Eye (tissue), 1 donor: ENCODE measurements at regions not wholly inside any gene's neighbourhood (a gene's known extent, or its start where the extent isn't known, plus 50 kb on each side); places are given as distances from the start of the nearest gene placed in this dataset.

Source experiments
- DNase-seq: peaks from one replicate; pipeline ENCODE4 v3.0.0-alpha.2; 2015

DNA sequence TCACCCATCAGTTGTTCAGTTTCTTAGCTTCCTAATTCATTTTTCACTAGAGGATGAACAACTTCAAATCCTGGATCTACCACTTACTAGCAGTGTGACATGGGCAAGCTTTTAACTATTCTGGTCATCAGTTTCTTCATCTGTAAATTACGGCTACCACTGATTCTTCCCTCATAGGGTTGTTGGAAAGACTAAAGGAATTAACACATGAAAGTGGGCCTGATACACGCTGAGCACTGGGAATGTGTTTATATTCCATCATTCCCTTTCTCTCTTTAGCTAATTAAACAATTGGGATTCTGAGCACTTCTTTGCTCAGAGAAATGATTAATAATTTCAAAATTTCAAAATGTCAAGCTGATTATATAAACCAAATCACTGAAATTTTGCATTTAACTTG is 862.3 kb upstream of the GCFC2 start:
- no peak for DNase-seq

DNA sequence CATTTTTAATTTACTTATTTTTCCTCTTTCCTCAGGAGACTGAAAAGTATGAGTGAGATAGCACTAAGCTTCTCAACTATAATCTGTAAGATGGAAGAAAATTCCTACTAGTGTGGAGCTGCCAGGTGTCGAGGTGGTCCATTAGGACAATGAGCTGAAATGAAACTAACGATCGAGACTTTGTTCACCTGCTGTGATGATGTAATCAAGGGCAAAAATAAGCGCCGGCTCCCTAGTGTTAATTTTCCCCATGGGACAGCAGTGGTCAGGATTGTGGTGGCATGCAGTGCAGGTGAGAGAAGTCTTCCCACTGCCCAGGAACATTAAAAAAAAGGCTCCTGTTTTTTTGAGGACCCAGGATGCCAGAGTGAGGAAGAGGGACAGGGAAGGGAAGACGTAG is 859.1 kb upstream of the GCFC2 start:
- no peak for DNase-seq

DNA sequence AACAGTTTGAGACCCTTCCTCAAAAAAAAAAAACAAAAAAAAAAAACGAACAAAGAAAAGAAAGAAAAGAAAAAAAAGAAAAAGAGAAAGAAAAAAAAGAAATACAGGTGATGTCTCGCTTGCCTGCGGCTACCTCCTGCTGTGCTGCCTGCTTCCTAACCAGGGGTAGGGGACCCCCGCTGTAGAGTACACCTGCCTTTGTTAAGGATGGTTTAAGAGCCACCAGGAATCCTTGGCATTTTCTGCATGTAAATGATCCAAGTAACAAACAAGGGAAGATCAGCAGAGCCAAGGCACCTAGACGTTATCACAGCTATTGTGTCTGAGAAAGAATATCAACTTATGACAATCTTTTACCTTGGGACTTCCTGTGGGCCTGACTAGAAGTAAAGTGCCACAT is 856.8 kb upstream of the GCFC2 start:
- DNase-seq, result no peak

DNA sequence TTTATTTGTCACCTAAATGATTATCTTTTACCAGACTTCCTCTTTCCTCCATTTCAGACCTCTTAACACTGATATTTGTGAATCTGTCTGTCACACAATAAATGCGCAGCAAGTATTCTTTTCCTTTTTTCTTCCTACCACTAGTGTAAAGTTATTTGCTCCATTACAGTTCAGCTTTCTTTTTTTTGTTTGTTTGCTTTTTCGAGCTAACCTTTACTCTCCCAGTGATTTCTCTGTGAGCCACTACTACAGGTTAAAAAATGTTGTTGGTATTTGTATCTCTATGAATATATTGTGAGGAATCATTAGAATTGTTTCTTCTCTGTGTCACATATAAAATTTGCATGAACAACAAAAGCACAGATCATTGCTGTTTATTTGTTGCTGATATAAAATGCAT is 854.0 kb upstream of the GCFC2 start:
- no peak for DNase-seq

DNA sequence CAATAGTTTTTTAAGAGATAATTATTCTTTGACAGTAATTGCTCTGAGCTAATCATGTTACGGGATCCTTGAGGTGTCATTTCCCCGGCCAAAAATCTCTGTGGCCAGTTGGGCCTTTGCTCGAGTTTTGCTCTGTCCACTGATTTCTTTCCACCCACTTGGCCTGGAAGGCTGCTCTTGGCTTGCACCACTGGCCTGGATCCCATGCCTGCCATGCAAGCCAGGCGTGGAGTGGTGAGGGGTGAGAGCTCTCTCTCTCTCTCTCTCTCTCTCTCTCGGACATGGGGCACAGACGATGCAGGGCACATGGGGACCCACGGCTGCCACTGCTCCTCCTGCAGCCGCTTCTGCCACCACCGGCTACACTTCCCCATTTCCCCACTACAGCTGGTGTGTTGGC is 853.0 kb upstream of the GCFC2 start:
- no peak for DNase-seq

DNA sequence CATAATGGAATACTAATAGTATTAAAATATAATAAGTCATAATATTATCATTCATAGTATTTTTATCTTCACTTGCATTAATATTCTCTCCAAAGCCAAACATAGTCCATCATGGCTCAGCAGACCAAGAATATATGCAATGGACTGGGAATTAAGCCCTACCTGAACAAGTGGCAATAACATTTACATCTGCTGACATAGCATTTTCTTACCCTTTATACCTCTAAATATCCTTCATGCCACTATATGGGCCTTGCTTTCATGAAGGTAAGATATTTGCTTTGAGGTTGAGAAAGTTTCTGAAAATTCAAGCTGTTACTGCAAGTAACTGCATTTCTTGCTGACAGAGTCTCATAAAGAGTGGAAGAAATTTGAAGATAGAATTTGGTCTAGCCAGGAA is 847.4 kb upstream of the GCFC2 start:
- DNase-seq, result no peak

DNA sequence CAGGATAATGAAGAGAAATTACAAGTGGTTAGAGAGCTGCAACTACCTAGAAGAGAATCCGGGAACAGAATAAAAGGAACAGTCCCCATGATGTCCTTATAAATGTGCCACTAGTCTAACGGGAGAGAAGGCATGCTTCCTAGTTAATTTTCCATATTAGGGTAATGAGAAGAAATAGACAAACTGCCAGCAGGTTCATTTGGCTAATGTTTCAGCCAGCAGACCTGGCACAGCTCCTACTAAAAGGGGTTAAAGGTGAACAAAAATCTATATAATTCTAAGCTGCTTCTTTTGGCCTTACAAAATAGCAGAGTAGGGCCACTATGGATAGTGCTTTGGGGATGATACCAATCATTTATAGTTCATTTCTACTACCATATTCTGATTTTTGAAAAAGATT is 845.3 kb upstream of the GCFC2 start:
- DNase-seq, result no peak

DNA sequence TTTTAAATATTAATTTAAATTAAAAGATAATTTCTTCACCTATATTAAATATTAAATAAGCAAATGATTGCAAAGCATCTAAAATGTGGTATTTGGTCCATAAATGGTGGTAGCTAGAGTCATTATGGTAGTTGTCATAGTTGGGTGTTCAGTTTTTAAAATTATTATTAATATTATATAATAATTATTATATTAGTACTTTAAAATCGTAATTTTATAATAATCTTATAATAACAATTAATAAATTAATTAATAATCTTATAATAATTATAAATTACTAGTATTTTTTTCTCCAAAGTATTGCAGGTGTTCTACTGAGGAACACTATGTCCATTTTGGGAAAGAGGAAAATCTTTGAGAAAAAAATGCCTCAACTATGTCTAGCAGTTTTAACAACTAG is 835.5 kb upstream of the GCFC2 start:
- no peak for DNase-seq

DNA sequence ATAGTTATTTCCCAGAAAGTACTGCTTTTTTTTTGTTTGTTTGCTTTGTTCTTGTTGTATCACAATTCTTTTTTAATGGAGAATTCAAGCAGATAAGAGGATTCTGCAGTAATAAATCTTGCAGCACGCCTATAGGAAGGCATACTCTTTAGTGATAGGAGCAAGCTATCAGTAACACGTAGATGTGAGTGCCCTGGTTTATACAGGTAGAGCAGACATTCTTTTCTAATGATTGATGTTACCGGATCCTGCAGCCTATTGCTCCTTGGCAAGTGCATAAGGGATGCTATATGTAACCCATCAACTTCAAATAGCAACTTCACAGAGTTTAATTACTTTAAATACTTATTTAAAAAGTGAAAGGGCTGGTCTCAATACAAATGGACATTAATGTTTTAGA is 834.2 kb upstream of the GCFC2 start:
- no peak for DNase-seq

DNA sequence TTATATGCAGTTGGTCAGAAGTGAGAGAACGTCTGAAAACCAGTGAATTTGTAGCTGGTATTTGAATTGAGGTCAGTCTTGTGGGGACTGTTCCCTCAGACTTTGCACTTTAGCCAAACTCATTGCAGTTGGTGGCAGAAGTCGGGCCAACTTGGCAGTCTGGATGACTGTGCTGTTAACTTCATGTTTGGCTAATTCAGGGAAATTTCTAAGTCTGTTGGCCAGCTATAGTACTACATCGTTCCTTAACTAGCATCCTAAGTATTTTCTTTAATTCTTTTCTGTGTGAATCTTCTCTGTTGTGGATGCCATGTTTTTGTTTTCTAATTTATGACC is 806.8 kb upstream of the GCFC2 start:
- no peak for DNase-seq

DNA sequence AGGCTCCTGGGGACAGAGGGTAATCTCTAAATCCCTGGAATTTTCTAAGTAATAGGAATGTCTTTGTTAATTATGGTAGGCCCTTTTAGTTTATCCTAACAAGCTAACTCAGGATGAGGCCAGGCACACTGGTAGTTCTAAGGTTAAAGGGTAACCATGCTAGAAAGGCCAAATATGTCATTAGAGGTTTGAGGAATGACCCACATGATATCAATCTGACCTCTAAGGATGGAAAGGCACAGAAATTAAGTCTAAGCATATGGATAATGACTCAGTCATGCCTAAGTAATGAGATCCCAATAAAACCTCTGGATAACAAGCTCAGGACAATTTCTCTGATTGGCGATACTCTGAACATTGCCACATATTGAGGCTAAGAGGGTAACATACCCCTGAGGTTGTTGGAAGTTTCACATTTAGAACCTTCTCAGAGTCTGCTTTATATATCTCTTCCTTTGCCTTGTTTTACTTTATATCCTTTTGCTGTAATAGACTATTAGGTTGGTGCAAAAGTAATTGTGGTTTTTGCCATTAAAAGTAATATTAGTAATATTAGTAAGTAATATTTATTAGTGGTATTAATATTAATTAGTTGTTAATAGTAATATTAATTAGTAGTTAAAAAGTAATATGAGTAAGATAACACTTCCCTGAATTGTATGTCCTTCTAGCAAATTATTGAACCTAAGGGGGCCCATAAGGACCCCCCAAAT is 806.3 kb upstream of the GCFC2 start:
- DNase-seq, result no peak

DNA sequence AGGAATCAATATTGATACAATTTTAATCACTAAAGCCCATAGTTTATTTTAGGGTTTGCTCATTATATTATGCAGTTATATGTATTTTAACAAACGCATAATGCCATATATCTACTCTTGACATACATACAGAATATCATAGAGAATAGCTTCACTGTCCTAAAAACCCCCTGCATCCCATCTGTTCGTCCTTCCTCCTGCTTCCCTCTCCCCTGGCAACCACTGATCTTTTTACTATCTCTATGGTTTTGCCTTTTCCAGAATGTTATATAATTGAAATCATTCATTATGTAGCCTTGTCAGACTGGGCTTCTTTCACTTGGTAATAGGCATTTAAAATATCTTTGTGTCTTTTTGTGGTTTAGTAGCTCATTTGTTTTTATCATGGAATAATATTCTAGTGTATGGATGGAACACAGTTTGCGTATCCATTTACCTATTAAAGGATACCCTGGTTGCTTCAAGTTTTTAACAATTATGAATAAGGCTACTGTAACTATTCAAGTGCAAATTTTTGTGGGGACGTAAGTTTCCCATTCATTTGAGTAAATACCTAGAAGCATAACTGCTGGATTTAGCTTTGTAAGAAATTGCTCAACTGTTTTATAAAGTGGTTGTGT is 801.6 kb upstream of the GCFC2 start:
- DNase-seq, result no peak

DNA sequence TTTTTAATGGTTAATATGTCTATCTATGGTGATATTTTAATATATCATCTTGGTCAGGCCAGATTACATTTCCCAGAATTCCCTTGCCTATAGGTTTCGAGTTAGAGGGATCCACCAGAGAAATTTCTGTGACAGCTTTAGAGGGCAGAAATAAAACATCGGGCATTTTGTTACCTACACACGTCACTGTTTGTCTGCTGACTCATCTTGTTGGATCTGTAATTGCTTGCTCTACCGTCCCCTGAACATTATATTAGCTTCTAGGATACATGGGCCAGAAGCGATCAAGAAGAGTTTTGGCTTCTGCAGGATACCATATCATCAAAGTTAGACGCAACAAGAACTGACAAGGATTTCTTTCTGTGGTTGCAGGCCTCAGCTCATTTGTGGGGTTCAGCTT is 795.8 kb upstream of the GCFC2 start:
- DNase-seq, result no peak

DNA sequence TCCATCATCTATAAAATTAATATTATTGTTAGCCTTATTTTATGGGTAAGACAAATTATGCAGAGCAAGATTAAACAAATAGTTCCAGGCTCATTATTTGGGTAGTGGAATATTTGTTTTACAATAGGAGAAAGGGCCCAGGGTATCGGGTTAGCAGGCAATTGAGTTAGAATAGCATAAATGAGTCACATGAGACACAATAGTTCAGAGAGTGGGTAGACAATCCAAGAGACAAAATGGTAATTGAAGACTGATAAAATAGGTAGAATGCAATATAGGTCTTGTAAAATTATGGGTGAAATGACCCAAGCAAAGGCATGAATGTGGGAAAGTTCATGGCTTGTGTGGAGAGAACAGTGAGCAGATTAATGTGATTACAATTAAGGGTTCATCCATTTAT is 790.9 kb upstream of the GCFC2 start:
- no peak for DNase-seq

DNA sequence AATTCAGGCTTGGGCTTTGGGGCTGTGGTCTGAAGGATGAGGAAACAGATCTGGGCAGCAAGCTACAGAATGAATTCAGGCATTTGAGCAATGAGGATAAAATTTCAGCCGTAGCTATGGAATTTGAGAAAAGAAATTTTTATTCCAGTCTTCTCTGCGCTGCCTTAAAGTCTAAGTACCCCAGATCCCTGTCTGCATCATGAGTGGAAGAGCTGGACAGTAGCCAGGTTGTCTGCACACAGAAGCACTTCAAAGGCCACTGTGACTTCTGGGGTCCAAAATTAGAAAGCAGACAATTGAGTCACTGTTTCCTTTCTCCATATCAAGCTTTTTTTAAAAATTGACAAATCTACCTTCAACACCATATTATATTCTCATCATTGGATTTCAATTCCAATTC is 787.6 kb upstream of the GCFC2 start:
- DNase-seq, result no peak

DNA sequence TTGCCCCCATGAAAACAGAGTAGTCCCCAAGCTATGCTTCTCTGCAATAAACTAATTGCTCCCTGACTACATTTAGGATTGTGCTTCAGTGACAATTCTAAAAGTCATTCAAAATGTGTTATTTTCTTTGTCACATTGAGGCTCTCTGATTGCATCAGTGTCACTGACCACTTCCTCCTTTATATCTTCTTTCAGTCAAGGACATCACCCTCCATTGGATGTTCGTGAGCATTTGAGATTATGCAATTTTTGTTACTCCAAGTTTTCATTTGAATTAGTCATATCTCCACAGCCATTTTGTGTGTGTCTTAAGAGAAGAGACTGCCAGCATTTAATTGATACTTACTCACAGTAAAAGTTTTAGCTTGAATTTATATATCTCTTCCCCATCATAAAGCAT is 780.8 kb upstream of the GCFC2 start:
- no peak for DNase-seq

DNA sequence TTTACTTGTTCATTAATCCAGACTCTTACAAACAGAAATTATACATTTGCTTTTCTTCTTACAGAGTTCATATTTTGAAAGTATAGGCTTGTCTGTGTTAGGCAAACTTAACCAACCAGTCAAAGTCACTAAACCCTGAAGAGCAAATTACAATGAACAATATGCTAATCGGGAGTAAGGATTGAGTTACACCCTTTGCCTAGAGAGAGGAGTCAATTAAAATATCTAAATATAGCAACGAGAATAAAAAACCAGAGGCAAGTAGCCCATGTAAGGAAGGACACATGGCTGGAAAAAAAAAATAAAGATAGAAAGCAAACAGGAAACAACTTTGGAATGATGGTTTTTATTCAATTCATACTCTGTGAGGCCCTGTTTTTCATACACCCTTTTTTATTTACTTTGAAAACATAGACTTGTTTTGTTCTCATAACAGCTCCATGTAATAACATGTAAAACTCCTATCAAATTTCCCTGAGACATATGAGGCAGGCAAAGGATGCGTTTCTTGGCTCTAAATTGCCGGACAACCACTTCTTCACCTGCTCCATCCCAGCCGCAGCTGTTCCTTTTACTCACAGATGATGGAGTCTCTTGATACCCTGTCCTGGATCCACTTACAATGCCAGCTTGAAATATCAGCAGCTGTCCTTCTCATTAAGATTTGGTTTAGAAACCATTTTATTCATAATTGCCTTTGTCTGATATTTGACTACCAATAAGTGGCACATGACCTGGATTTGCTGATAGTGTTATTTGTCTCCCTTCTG is 767.7 kb upstream of the GCFC2 start:
- peak; percentile 74 for DNase-seq

DNA sequence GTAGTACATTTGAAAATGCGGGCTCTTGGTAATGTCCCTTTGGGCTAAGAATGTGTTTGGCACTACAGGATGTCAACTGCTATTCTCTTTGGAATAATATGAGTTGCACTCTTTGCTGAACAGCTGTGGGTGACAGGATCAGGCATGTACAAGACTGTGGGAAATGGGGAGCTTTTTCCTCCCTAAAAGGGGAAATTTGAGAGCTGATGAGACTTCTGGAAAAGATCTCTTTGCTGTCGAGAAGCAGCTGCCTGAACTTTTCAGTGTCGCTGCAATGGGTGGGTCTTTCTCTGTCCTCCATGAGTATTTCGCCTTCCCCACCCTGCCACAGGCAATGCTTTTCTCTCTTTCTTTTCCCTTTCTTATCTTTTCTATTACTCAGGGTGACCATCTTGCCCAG is 762.2 kb upstream of the GCFC2 start:
- DNase-seq, result no peak

DNA sequence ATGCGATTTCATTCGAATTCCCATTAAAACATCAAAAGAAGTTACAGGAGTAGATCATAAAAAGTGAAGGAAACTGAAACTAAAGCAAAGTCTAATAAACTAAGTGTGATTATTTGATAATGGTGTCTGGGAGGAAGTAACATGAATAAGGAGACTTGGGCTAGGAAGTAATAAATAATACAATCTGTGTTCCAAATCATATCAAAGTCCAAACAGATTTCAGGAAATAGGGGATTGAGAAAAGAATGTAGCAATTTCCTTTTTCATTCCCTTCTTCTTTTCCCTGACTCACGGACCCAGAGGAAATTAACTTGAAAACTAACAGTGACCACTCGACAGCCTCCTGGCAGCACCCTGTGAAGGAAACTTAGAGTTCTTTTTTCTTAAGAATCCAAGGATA is 758.4 kb upstream of the GCFC2 start:
- peak; percentile 1 for DNase-seq

DNA sequence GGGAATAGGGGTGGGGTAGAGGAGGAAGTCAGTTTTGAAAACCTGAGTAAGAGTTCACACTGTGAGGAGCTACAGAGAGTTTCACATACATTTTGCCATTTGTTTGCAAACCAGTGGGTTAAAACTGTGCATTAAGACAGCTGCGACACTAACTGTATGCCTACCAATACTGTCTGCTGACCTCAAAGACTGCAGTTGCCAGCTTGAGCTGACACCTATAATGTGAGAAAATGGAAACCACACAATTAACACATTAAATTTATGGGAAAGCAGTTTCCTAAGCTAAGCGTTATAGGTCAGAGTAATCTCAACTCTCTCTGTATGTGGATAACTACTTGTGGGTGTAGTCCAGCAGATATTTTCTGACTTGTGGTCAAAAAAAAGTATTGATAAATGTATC is 756.6 kb upstream of the GCFC2 start:
- no peak for DNase-seq

DNA sequence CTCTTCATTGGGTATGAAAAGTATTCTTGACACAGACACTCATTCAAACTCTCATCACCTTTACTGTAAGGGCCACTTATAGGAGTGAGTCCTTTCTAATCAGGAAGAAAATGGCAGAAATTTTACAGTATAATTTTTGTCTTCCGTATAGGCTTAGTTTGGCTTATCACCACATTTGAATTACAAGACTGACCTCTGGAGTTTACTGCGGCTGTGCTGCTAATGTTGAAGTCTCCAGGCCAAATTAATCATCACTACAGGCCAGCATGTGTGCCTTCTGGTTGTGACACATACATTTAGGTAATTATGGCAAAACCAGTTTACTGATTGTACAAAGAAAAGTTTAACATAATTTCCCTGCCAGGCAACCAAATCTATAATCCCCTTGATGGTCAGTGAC is 753.6 kb upstream of the GCFC2 start:
- DNase-seq, result no peak

DNA sequence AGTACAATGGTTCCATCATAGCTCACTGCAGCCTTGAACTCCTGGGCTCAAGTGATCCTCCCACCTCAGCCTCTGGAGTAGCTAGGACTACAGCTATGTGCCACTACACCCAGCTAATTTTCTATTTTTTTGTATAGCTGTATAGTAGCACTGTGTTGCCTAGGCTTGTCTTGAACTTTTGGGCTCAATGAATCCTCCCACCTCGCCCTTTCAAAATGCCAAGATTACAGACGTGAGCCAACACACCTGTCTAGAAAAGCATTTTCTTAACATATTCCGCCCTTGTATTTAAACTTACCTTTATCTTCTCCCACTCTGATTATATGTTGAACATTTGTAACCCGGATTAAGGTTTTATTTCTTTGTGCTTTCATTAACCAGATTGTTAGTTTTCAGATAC is 750.7 kb upstream of the GCFC2 start:
- DNase-seq, result no peak

DNA sequence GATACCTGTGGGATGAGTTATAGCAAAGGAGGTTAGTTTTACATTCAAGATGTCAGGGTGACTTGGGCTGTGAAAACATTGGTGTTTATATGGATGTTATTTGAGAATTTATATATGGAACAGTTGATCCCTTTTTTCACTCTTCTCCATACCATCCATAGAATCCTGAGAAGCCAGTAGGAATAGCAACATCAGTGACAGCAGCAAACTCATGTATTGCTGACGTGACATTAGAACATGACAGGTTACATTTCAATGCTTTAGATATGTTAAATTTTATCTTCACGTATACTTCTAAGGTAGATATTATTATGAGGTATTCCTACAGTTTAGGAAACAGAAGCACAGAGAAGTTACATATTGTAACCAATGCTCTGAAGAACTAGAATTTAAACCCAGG is 745.2 kb upstream of the GCFC2 start:
- DNase-seq, result no peak

DNA sequence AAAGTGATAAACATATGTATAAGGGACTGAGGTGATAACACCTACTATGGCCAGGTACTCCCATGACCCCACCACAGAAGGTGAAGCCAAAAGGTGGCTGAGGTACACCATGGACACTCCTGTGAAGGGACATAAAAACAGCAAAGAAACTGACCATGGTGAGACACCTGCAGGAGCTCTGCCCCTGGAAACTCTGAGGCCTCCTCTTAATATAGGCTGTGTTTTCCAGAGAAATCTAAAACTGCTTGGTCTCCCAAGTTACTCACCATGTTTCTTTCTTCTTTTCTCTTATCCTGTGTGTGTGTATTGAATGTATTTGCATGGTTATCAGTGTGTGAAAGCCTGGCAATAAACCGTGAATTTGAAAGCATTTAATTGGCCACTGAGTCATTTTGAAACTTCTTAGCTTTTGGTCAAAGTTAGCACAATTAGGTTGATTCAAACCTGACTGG is 739.3 kb upstream of the GCFC2 start:
- DNase-seq, result no peak

DNA sequence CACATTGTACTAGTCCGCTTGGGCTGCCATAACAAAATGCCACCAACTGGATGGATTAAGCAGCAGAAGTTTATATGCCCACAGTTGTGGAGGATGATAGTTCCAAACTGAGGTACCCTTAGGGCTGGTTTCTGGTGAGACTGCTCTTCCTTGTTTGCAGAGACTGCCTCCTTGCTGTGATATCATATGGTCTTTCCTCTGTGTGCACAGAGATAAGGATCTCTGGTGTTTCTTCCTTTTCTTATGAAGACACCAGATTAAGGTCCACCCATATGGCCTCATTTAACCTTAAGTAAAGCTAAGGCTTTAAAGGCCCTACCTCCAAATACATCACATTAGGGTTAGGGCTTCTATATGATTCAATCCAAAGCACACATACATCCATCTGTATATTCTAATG is 738.2 kb upstream of the GCFC2 start:
- no peak for DNase-seq
